GM18511 (cell line): ENCODE measurements at regions not wholly inside any gene's neighbourhood (a gene's known extent, or its start where the extent isn't known, plus 50 kb on each side); places are given as distances from the start of the nearest gene placed in this dataset.

ENCODE experiments used
- ATAC-seq: cut with Tn5 transposase; IDR thresholded peaks from one replicate; pipeline ENCODE4 v1.9.1; 2021; ENCODE audit warnings: mild to moderate bottlenecking, moderate library complexity; ENCODE audit not compliant: unreplicated experiment

DNA sequence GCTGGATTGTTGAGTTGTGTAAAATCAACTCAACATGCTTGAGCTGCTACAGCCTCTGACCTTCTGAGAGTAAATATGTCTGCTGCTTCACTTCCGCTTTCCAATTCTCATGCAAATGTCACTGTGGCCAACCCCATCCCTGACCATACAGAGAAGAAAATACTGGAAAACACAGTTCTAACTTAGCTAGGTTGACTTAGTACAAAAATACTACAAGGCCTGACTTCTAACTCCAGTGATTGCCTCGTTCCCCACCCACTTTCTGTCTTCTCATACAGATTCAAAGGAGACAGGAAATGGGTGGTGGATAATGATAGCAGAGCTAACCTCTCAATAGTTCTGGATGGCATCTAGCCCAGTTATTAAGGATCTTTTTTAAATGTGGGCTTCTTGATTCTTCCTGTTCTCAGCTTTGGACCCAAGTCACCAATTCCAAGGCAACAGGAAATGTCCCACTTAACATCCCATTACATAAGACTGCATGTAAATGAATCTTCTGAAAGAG is 226.6 kb upstream of the SLC24A2 start:
- peak; percentile 86 for ATAC-seq

DNA sequence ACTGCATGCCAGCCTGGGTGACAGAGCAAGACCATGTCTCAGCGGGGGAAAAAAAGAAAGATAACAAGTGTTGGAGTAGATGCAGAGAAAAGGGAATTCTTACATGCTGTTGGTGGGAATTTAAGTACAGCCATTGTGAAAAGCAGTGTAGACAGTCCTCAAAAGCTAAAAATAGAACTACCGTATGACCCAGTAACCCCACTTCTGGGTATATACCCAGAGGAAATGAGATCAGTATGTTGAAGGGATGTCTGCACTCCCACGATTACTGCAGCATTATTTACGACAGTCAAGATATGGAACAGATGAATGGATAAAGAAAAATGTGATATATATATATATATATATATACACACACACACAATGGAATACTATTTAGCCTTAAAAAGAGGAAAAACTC is 225.3 kb upstream of the SLC24A2 start:
- ATAC-seq, result no peak

DNA sequence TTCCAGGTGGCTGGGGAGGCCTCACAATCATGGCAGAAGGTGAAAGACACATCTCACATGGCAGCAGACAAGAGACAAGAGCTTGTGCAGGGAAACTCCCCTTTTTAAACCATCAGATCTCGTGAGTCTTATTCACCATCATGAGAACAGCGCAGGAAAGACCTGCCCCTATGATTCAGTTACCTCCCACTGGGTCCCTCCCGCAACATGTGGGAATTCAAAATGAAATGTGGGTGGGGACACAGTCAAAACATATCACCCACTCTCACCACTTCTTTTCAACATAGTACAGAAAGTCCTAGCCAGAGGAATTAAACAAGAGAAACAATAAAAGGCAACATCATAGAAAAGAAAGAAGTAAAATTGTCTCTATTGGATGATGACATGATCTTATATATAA is 223.4 kb upstream of the SLC24A2 start:
- no peak for ATAC-seq

DNA sequence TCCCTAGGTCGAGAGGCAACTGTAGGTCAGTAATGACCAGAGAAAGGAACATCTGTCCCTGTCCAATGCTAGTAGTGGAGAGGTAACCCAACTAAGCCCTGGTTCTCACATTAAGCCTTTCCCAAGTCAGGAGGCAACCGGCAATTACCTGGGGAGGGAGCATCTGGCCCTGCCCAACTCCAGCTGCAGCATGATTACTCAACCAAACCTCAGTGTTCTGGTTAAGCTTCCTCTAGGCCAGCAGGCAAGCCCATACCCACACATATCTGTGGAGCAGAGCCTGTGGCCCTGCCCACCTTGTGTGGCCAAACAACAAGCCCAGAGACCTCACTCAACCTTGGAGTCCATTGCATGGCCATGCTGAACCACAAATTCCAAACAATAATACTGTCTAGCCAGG is 220.8 kb upstream of the SLC24A2 start:
- ATAC-seq, result no peak

DNA sequence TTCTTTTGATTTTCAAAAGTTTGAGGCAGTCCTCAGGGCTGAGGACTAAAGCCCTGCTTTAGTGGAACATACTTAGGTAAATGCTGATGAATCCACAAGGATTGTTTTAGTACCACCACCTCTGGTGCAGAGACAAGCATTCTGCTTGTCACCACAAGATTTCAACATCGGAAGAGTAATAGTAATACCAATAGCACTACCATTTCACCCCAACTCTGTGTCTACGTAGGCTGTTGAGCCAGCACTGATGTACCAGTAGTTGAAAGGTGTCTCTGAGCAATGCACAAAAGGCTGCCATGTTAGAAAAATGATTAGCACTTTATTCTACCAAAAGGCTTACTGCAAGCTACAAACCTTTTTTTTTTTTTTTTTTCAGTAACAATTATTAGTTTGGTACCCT is 213.2 kb upstream of the SLC24A2 start:
- ATAC-seq, result no peak

DNA sequence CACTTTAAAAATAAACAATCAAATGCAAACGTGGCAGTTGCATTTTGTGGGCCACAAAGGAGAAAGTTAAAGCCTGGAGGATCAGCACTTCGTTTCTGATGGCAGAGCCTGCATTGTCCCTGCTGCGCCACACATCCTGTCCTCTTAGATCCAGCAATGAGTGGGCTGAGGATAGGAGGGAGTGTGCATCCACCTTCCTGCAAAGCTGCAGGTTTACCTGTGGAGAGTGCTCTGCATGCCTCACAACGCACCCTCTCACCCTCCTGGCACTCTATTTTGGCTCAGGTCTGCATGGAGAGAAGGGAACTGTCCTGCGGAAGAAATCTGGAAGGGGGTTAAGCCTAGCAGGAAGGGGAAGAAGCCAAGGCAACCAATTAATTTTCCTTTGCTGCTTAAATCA is 212.2 kb upstream of the SLC24A2 start:
- ATAC-seq, result no peak

DNA sequence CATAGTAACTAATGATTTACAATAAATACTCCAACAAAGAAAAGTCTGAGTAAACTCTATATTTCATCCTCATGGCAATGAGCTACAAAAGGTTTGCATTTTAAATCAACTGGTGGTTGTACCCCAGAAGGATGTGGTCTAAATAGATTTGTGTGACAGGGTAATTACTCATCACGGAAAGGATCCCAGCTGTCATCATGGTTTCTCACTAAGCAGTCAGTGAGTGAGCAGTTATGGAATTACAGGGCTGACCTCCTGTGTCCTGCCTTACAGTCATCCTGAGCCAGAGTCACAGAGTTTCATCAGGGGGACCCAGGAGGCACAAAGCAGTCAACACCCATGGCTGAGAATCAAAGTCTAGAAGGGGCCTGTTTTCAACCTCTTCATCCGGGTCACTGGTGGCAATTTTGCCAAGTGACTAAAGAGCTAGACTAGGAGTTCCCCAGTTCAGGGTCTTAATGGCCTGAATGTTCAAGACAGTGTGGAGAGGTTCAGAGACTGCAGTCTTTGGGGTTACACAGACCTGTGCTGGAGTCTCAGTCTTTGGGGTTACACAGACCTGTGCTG is 210.7 kb upstream of the SLC24A2 start:
- ATAC-seq, result peak; percentile 90

DNA sequence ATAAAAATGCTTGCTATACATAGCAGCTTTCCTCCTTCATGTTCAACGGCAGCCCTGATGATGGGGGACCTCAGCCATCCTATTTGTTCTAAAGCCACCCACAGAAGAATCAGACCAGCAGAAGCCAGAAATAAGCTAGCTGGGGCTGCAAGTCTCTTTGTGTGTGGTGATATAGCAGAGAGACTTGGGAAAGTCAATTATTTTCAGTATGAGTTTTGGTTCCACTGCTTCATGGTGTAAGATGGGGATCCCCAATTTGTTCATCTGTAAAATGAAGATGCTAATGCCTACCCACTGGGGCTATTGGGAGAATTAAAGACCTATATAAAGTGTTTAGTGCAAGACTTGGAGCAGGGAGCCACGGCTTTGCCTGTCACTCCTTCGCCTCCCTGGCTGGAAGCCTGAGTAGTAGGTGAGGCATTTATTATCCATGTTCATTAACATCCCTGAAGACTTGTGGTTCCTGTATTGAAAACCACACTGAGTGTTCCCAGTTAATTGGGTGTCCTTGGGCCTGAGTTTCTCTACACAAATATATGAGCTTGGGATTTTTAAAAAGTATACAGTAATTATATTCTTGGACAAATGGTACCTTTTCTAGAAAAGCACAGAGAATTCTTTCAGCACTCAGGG is 210.1 kb upstream of the SLC24A2 start:
- peak; percentile 42 for ATAC-seq

DNA sequence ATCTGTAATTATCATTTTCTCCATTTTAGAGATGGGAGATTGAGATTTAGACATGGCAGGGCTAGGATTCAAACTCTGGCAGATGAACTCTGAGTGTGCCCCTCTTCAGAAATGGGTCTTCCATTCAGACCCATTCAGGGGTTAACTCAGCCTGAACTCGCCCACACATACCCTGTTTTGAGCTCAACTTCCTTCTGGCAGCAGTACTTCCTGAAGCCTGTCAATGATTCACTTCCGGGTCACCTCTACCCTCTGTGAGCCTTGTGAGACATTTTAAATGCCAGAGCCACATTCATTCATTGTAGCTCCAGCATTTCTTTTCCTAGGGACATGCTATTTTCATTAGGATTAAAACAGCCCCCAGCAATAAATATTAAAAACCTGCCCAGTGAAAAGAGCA is 209.3 kb upstream of the SLC24A2 start:
- ATAC-seq, result peak; percentile 21

GRCh38 chr9:19995619-19996018 is 206.8 kb upstream of the SLC24A2 start:
- no peak for ATAC-seq

GRCh38 chr9:19994296-19994695 is 205.5 kb upstream of the SLC24A2 start:
- no peak for ATAC-seq

GRCh38 chr9:19992556-19992955 is 203.7 kb upstream of the SLC24A2 start:
- ATAC-seq, result no peak

DNA sequence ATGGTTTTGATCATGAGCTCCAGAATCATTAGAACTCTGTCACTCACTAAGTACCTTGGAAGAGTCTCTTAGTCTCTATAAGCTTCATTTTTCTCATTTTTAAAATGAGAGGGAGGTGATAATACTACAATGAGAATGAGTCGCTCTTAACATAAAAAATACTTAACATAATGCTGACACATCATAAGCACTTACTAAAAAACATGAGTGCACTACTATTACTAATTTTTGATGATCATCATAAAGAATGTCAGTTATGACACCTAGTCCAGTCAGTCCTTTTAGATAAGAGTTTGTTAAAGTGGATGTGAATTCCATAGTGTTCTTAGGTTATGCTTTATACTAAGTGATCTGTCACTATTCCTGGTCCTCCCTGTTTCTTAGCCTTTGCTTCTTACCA is 200.4 kb upstream of the SLC24A2 start:
- ATAC-seq, result no peak

DNA sequence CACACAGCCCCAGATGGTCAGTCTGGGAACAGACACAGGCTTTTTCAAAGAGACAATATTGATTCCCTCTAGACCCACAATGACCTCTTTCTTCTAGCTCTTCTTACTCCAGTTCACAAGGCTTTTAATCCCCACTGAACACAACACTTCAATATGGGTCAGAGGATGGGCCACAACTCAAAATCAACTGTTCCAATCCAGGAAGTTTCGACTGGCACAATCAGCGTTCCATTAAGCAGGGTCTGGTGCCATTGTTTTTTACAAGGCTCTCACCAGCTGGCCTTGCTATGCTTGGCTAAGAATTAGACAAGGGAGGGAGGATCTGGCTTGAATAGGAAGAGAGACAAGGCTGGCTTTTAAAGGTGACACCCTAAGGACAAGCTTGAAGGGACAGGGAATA is 199.4 kb upstream of the SLC24A2 start:
- no peak for ATAC-seq

DNA sequence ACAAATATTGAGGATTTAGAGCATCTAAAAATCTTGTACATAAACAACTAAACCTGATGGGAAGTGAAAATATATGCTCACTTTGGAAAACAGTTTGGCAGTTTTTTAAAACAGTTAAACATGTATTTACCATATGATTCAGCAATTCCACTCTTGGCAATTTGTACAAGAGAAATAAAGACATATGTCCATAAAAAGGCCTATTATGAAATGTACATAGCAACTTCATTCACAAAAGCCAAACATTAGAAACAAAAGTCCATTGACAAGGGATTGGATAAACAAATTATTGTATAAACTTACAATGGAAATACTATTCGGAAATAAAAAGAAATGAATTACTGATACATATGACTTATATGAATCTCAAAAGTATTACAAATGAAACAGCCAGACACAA is 196.2 kb upstream of the SLC24A2 start:
- ATAC-seq, result no peak

GRCh38 chr9:19976226-19976625 is 187.4 kb upstream of the SLC24A2 start:
- peak; percentile 67 for ATAC-seq

DNA sequence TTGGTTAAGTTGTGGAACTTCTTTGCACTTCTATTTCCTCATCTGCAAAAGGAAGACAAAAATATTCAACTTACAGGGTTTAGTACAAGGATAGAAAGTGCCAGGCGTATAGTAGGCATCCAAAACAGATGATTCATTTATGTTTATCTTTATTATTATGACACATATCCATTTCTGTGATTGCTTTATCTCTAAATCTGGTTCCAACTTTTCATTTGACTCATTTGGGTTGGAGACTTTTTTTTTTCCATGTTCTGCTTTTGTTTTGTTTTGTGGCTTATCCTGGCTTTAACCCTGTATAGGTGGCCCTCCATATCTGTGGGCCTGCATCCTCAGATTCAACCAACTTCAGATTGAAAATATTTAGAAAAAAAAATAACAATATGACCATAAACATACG is 186.7 kb upstream of the SLC24A2 start:
- no peak for ATAC-seq

DNA sequence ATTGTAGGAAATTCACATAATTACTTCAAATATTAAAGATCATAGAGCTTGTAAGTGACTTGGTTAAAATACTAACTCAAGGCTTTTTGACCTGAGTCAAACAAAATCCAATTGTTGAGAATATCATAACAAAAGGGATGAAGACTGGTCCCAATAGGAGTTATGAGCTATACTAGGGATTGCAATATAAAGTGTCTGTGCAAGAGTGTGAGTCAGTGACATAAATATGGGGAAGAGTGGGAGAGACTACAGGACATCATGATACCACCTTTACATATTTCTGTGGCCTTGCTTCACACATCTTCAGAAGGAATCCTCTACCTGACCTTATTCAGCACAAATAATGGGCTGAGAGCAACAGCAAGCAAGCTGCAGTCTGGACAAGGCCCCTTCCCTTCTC is 180.9 kb upstream of the SLC24A2 start:
- ATAC-seq, result no peak

- ATAC-seq, result no peak
Observed at GRCh38 chr9:19967888-19968459, 179.1 kb upstream of the SLC24A2 start.

- ATAC-seq, result no peak
Observed at GRCh38 chr9:19967216-19967887, 178.5 kb upstream of the SLC24A2 start.

DNA sequence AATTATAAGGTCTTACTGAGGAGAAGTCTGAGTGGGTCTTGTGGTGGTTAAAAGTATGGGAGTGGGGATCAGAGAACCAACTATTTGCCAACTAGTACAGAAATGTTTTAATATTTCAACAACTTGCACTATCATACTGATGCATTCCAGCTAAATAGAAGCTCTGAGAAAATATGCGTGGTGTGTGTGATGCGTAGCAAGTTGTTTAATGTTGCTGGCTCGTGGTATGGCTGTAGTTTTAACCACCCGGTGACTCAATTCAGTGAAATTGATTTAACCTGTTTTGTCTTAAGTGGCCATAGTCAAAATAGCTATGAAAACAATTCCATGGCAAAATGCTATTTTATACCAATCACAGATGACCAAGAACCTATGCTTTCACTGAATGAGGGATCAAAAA is 176.5 kb upstream of the SLC24A2 start:
- ATAC-seq, result no peak

DNA sequence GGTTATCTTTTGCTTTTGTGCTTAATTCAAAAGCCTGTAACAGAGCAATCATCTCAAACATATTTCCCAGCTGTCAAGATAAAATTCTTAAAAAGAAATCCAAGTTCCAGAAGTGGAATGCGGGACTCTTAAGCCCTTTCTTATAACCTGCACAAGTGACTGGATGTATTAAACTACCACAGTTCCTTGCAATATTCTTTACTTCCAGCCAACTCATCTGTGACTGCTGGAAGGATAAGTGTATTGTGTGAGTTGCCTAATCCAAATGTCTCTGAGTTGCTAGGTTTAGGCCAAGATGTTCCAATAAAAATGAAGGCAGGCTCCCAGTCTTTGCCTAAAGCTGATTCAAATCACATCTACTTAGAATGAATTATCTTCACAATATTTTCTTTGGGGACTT is 159.2 kb upstream of the SLC24A2 start:
- no peak for ATAC-seq
